Neural cell (in vitro differentiated cells): ENCODE measurements at regions not wholly inside any gene's neighbourhood (a gene's known extent, or its start where the extent isn't known, plus 50 kb on each side); places are given as distances from the start of the nearest gene placed in this dataset.

Source experiments
- H2AFZ ChIP-seq: fragments of 200-600, 300-800 bp; sonication (generic), shearing (Covaris generic); 2 replicates; pipeline ENCODE4 v1.6.0; 2014; ENCODE audit warnings: low read depth, mild to moderate bottlenecking, antibody characterized with exemption, low read length, moderate library complexity
- H3F3A ChIP-seq: fragments of 200-600 bp; shearing (Covaris generic); 2 replicates; pipeline ENCODE4 v1.6.1; 2016; ENCODE audit warnings: mild to moderate bottlenecking, moderate library complexity, mixed read lengths, antibody characterized with exemption, low read length; ENCODE audit not compliant: insufficient read depth, poor library complexity, severe bottlenecking
- H3K27ac ChIP-seq: fragments of 200-600, 300-800 bp; sonication (generic), shearing (Covaris generic); 2 replicates; pipeline ENCODE4 v1.5.1; 2014; ENCODE audit warnings: mild to moderate bottlenecking, low read length, moderate library complexity
- H3K27me3 ChIP-seq: fragments of 300-800, 200-600 bp; sonication (generic), shearing (Covaris generic); 2 replicates; pipeline ENCODE4 v1.6.0; 2014; ENCODE audit warnings: mild to moderate bottlenecking, low read depth, low read length, moderate library complexity; ENCODE audit not compliant: insufficient read depth
- H3K36me3 ChIP-seq: fragments of 300-800, 200-600 bp; sonication (generic), shearing (Covaris generic); 2 replicates; pipeline ENCODE4 v1.5.1; 2014; ENCODE audit warnings: mild to moderate bottlenecking, antibody characterized with exemption, low read length, moderate library complexity; ENCODE audit not compliant: insufficient read depth
- H3K4me2 ChIP-seq: fragments of 300-800, 200-600 bp; sonication (generic), shearing (Covaris generic); 2 replicates; pipeline ENCODE4 v1.6.0; 2014; ENCODE audit warnings: mild to moderate bottlenecking, low read length
- H3K4me3 ChIP-seq: fragments of 300-800, 200-600 bp; sonication (generic), shearing (Covaris generic); 2 replicates; pipeline ENCODE4 v1.5.1; 2014; ENCODE audit warnings: mild to moderate bottlenecking, low read length, moderate library complexity
- H3K79me2 ChIP-seq: fragments of 200-600 bp; shearing (Covaris generic); replicated peaks from 2 replicates; pipeline ENCODE4 v1.6.0; 2014; ENCODE audit warnings: mild to moderate bottlenecking, low read length, moderate library complexity; ENCODE audit not compliant: insufficient read depth
- H3K9ac ChIP-seq: fragments of 300-800, 200-600 bp; sonication (generic), shearing (Covaris generic); 2 replicates; pipeline ENCODE4 v1.6.1; 2016; ENCODE audit warnings: mild to moderate bottlenecking, low read length, mixed read lengths
- H3K9me2 ChIP-seq: fragments of 200-600 bp; shearing (Covaris generic); 2 replicates; pipeline ENCODE4 v1.6.1; 2016; ENCODE audit warnings: mild to moderate bottlenecking, low read length, mixed read lengths; ENCODE audit not compliant: insufficient read depth
- H3K9me3 ChIP-seq: fragments of 200-600, 300-800 bp; sonication (generic), shearing (Covaris generic); 2 replicates; pipeline ENCODE4 v1.6.1; 2016; ENCODE audit warnings: mild to moderate bottlenecking, mixed run types, low read length, moderate library complexity, mixed read lengths
- H4K20me1 ChIP-seq: fragments of 200-600 bp; shearing (Covaris generic); 2 replicates; pipeline ENCODE4 v1.6.1; 2016; ENCODE audit warnings: mild to moderate bottlenecking, mixed run types; ENCODE audit not compliant: insufficient read depth
- CTCF ChIP-seq: fragments of 450-650 bp; IDR thresholded peaks from 2 replicates; pipeline ENCODE4 v1.5.1; 2014; ENCODE audit warnings: antibody characterized with exemption, mild to moderate bottlenecking, moderate library complexity; ENCODE audit not compliant: poor library complexity, severe bottlenecking
- EP300 ChIP-seq: fragments of 450-650 bp; conservative IDR thresholded peaks from 2 replicates; pipeline ENCODE4 v1.6.1; 2014; ENCODE audit warnings: antibody characterized with exemption, mild to moderate bottlenecking, moderate library complexity; ENCODE audit not compliant: poor library complexity, severe bottlenecking
- EZH2 ChIP-seq: fragments of 200-600, 300-800 bp; shearing (Covaris generic), sonication (generic); IDR thresholded peaks from 2 replicates; pipeline ENCODE4 v1.6.1; 2014; ENCODE audit warnings: antibody characterized with exemption, low read length, borderline replicate concordance, mild to moderate bottlenecking; ENCODE audit not compliant: insufficient read depth, poor library complexity, severe bottlenecking
- MXI1 ChIP-seq: fragments of 450-650 bp; conservative IDR thresholded peaks from 2 replicates; pipeline ENCODE4 v1.6.1; 2014; ENCODE audit warnings: antibody characterized with exemption, mild to moderate bottlenecking; ENCODE audit not compliant: poor library complexity, severe bottlenecking
- POLR2AphosphoS5 ChIP-seq: IDR thresholded peaks from 2 replicates; pipeline ENCODE4 v1.6.1; 2012
- RAD21 ChIP-seq: fragments of 450-650 bp; conservative IDR thresholded peaks from 2 replicates; pipeline ENCODE4 v1.6.1; 2014; ENCODE audit warnings: antibody characterized with exemption, mild to moderate bottlenecking, moderate library complexity
- REST ChIP-seq: IDR thresholded peaks from 2 replicates; pipeline ENCODE4 v1.6.1; 2012; ENCODE audit warnings: borderline replicate concordance
- SMC3 ChIP-seq: fragments of 450-650 bp; conservative IDR thresholded peaks from 2 replicates; pipeline ENCODE4 v1.6.1; 2014; ENCODE audit warnings: antibody characterized with exemption, mild to moderate bottlenecking, moderate library complexity; ENCODE audit not compliant: poor library complexity
- TAF1 ChIP-seq: IDR thresholded peaks from 2 replicates; pipeline ENCODE4 v1.6.1; 2012; ENCODE audit warnings: low read depth

- H3K9me3 ChIP-seq: no peaks in the 10 kb centered on the region
- H4K20me1 ChIP-seq: no peaks in the 10 kb centered on the region
- no peaks in the 10 kb centered on the region for H3F3A ChIP-seq
- TF ChIP-seq REST: no peak
- no peak for TF ChIP-seq TAF1
- TF ChIP-seq RAD21: no peak
- no peak for TF ChIP-seq EZH2
- TF ChIP-seq SMC3: no peak
- no peak for TF ChIP-seq POLR2AphosphoS5
- no peak for TF ChIP-seq MXI1
- H3K27ac ChIP-seq: no peak overlapping the region
- no peak overlapping the region for H3K4me3 ChIP-seq
- H3K36me3 ChIP-seq: no peaks in the 10 kb centered on the region
- no peaks in the 10 kb centered on the region for H3K79me2 ChIP-seq
- no peaks in the 10 kb centered on the region for H3K9me2 ChIP-seq
- H3K9ac ChIP-seq: no peak overlapping the region
- no peak overlapping the region for H3K4me2 ChIP-seq
- H3K27me3 ChIP-seq: no peaks in the 10 kb centered on the region
- no peak overlapping the region for H2AFZ ChIP-seq
Observed at GRCh38 chr2:42944779-42945415, 152.5 kb upstream of the HAAO start.

DNA sequence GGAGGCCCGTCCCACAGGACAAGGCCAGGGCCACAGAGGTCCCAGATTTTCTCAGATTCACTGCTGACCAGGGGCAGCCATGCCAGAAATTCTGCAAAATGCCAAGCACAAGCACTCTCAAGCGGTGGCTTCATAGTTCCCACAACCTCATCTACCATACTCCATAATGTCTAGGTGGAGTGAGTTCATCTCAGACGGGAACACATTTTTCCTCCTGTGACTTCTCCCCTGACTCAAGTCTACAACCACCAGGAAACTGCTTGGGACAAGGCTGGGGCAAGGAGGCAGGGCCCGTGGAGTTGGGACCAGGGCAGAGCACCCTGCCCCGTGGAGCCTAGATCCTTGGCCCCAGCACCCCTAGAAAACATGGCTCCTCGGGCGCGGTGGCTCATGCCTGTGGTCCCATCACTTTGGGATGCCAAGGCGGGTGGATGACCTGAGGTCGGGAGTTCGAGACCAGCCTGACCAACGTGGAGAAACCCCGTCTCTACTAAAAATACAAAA lies 150.7 kb upstream of the HAAO start:
- Histone ChIP-seq H3K27me3 (no peaks in the 10 kb centered on the region), H4K20me1 (no peaks in the 10 kb centered on the region), H3K27ac (no peak overlapping the region), H3K36me3 (no peaks in the 10 kb centered on the region), H3K79me2 (no peaks in the 10 kb centered on the region), H3F3A (no peaks in the 10 kb centered on the region), H2AFZ (no peak overlapping the region), H3K9me2 (no peaks in the 10 kb centered on the region), H3K9me3 (no peaks in the 10 kb centered on the region), H3K4me3 (no peak overlapping the region), H3K4me2 (no peak overlapping the region), H3K9ac (no peak overlapping the region)
- no peak for TF ChIP-seq TAF1

- no peak overlapping the region for H2AFZ ChIP-seq
- no peak overlapping the region for H3K4me3 ChIP-seq
- H4K20me1 ChIP-seq: no peaks in the 10 kb centered on the region
- H3K79me2 ChIP-seq: no peaks in the 10 kb centered on the region
- H3K27ac ChIP-seq: no peak overlapping the region
- H3K9me3 ChIP-seq: no peaks in the 10 kb centered on the region
- no peak overlapping the region for H3K9ac ChIP-seq
- H3K4me2 ChIP-seq: no peak overlapping the region
- no peaks in the 10 kb centered on the region for H3K27me3 ChIP-seq
- no peaks in the 10 kb centered on the region for H3K9me2 ChIP-seq
- TF ChIP-seq POLR2AphosphoS5 (no peak), TAF1 (no peak), EP300 (no peak), MXI1 (no peak), CTCF (no peak), SMC3 (no peak), EZH2 (no peak), REST (no peak), RAD21 (no peak)
- H3F3A ChIP-seq: no peaks in the 10 kb centered on the region
- no peaks in the 10 kb centered on the region for H3K36me3 ChIP-seq
Observed at GRCh38 chr2:42942214-42942989, 150.0 kb upstream of the HAAO start.
